ENCODE measurements at regions not wholly inside any gene's neighbourhood (a gene's known extent, or its start where the extent isn't known, plus 50 kb on each side); places are given as distances from the start of the nearest gene placed in this dataset.

DNA sequence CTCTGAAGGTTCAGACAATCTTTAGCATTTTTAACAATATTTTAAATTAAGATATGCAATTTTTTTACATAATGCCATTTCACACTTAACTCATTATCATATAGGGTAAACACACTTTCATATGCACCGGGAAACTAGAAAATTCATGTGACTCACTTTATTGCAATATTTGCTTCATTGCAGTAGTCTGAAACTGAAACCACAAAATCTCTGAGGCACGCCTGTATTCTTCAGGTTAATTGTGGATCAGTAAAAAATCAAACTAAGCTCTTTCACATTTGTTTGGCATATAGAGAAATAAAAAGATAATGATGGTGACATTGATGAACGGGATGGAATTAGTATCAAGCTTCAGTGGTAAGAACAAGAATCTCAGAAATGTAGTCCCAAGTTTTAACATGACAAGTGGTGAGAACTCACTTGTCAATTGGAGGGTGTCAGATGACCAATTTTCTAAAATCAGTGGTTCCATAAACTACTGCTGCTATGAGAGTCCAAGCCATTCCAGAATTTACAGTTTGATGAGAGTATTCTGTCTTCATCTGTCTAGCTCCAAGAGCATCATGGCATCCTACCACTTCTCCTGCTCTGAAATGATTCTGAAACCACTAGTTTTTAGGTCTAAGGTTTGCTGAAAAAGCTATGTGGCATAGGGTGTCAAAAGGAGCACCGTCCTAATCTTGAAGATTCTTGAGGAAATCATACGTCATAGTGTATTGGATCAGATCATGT is 281.0 kb downstream of the PTPRC start:
- H3K27ac ChIP-seq: peak overlapping the region; percentile 93
- TF ChIP-seq, protein P1, sequence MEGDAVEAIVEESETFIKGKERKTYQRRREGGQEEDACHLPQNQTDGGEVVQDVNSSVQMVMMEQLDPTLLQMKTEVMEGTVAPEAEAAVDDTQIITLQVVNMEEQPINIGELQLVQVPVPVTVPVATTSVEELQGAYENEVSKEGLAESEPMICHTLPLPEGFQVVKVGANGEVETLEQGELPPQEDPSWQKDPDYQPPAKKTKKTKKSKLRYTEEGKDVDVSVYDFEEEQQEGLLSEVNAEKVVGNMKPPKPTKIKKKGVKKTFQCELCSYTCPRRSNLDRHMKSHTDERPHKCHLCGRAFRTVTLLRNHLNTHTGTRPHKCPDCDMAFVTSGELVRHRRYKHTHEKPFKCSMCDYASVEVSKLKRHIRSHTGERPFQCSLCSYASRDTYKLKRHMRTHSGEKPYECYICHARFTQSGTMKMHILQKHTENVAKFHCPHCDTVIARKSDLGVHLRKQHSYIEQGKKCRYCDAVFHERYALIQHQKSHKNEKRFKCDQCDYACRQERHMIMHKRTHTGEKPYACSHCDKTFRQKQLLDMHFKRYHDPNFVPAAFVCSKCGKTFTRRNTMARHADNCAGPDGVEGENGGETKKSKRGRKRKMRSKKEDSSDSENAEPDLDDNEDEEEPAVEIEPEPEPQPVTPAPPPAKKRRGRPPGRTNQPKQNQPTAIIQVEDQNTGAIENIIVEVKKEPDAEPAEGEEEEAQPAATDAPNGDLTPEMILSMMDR (conservative IDR thresholded peaks at IDR 0.05; ENCODE audit: low read depth, low read length): no peak

DNA sequence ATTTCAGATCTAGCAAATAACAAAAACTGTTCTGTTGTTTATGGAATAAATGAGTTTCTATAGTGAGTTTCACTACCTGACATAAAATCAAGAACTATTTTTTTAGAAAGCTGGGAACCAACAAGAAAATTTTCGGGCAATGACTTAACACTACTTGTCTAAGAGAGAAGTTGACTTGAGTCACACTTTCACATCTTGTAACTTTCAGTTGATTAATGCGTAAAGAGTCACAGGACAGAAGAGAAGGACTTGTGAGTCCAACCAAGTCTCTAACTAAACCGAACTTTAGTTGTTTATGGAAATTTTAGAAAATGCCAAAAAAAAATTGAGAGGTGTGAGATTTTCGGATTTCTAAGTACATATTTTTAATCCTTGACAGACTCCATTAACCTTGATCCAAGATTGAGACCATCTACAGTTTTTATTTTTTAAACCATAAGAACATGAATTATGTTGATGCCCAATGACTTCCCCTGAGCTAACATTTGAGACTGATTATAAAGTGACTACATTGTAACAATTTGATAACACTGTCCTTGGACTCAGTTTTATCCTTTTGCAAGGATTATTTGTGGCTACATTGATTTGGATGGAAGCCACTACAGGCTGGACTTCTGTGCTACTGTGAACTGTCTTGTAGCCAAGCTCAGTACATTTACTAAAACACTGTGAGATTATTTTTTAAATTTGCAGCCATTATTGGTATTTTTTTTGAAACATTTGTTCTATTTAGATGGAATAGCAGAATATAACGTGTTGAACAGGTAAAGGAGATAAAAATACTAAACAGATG is 284.0 kb downstream of the PTPRC start:
- Histone ChIP-seq H2AFZ (ENCODE audit: low read depth) (no peak overlapping the region), H3K79me2 (ENCODE audit: insufficient read depth, low read depth) (peaks cover 96% of the 10 kb centered on the region), H3K27me3 (ENCODE audit: insufficient read depth, low read depth) (no peaks in the 10 kb centered on the region), H3K9ac (peak overlapping the region; percentile 28), H3K4me2 (peak overlapping the region; percentile 89), H3K4me1 (ENCODE audit: low read depth, poor library complexity, severe bottlenecking) (peaks cover 100% of the 10 kb centered on the region), H4K20me1 (ENCODE audit: insufficient read depth) (no peaks in the 10 kb centered on the region), H3K36me3 (ENCODE audit: insufficient read depth) (no peaks in the 10 kb centered on the region), H3K4me3 (IDR thresholded peaks at IDR 0.05; ENCODE audit: insufficient read depth, low read depth, low read length) (peak overlapping the region; percentile 14), H3K27ac (peak overlapping the region; percentile 93)
- TF ChIP-seq, protein P1 (conservative IDR thresholded peaks at IDR 0.05; ENCODE audit: low read depth, low read length): no peak

More for the DNA sequence above, 281.0 kb downstream of the PTPRC start:
- Histone ChIP-seq H3K36me3 (ENCODE audit: insufficient read depth) (no peaks in the 10 kb centered on the region), H3K4me1 (ENCODE audit: low read depth, poor library complexity, severe bottlenecking) (peaks cover 100% of the 10 kb centered on the region), H3K79me2 (ENCODE audit: insufficient read depth, low read depth) (peaks cover 96% of the 10 kb centered on the region), H3K27me3 (ENCODE audit: insufficient read depth, low read depth) (no peaks in the 10 kb centered on the region), H3K4me2 (peak overlapping the region; percentile 85), H3K4me3 (IDR thresholded peaks at IDR 0.05; ENCODE audit: insufficient read depth, low read depth, low read length) (peak overlapping the region; percentile 80), H4K20me1 (ENCODE audit: insufficient read depth) (no peaks in the 10 kb centered on the region), H3K9ac (peak overlapping the region; percentile 22; the same call in 1 of the 2 replicates), H2AFZ (ENCODE audit: low read depth) (peak overlapping the region; percentile 3)

DNA sequence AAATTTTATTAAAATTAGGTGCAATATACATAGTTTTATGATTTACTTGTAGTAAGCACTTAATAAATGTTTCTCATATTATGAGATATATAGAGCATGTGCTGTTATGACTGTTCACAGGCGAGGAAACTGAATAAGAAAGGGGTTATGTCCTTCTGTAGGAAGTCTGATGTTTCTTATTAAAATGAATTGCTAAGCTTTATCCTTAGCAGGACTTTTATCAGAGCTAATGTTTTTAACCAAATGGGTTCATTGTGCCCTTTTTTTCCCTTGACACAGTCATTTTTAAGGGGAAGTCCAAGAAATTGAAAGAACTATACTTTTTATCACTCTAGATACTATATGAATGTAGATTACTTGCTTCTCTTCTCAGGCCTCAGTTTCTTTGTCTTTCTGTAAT is 285.2 kb downstream of the PTPRC start:
- Histone ChIP-seq H3K27ac (peak overlapping the region; percentile 93), H3K79me2 (ENCODE audit: insufficient read depth, low read depth) (peaks cover 96% of the 10 kb centered on the region), H3K36me3 (ENCODE audit: insufficient read depth) (no peaks in the 10 kb centered on the region), H3K9ac (peak overlapping the region; percentile 28), H3K27me3 (ENCODE audit: insufficient read depth, low read depth) (no peaks in the 10 kb centered on the region), H3K4me1 (ENCODE audit: low read depth, poor library complexity, severe bottlenecking) (peaks cover 100% of the 10 kb centered on the region), H3K4me2 (peak overlapping the region; percentile 89), H2AFZ (ENCODE audit: low read depth) (no peak overlapping the region), H3K4me3 (IDR thresholded peaks at IDR 0.05; ENCODE audit: insufficient read depth, low read depth, low read length) (peak overlapping the region; percentile 22), H4K20me1 (ENCODE audit: insufficient read depth) (no peaks in the 10 kb centered on the region)
- TF ChIP-seq, protein P1 (conservative IDR thresholded peaks at IDR 0.05; ENCODE audit: low read depth, low read length): no peak

DNA sequence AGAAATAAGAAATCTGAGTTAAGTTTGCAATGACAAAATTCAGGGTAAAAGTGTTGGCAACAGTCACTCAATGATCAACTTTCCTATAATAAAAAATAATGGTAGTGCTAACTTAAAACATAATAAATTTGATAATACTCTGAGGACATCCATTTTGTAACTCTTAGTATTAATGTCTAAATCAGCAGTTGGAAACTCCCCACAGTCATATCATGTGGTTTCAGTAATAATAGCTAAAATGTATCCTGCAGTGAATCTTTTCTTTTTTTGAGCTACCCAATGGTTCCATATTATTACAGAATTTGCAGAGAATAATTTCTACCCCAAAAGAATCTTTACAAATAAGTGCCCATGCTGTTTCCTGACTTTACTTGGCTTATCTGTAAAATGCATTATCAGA is 286.7 kb downstream of the PTPRC start:
- peaks cover 97% of the 10 kb centered on the region for H3K79me2 ChIP-seq (ENCODE audit: insufficient read depth, low read depth)
- H3K4me3 ChIP-seq (IDR thresholded peaks at IDR 0.05; ENCODE audit: insufficient read depth, low read depth, low read length): no peak overlapping the region
- no peaks in the 10 kb centered on the region for H4K20me1 ChIP-seq (ENCODE audit: insufficient read depth)
- no peak overlapping the region for H2AFZ ChIP-seq (ENCODE audit: low read depth)
- peak overlapping the region; percentile 89 for H3K4me2 ChIP-seq
- H3K36me3 ChIP-seq (ENCODE audit: insufficient read depth): no peaks in the 10 kb centered on the region
- peak overlapping the region; percentile 93 for H3K27ac ChIP-seq
- H3K9ac ChIP-seq: peak overlapping the region; percentile 92; the same call in 1 of the 2 replicates
- H3K4me1 ChIP-seq (ENCODE audit: low read depth, poor library complexity, severe bottlenecking): peaks cover 100% of the 10 kb centered on the region
- no peaks in the 10 kb centered on the region for H3K27me3 ChIP-seq (ENCODE audit: insufficient read depth, low read depth)
- TF ChIP-seq, protein P1 (conservative IDR thresholded peaks at IDR 0.05; ENCODE audit: low read depth, low read length): no peak
